Testis (tissue), 2 donors: ENCODE measurements at regions not wholly inside any gene's neighbourhood (a gene's known extent, or its start where the extent isn't known, plus 50 kb on each side); places are given as distances from the start of the nearest gene placed in this dataset.

Experiments used
- CTCF ChIP-seq, 3 experiments: fragments of 450-650 bp in 2 of 3; fragments of 200-600 bp in 1 of 3; sonication (generic) in 1 of 3; IDR thresholded peaks; one replicate each; pipeline ENCODE4 v1.5.1; 2016 to 2019; ENCODE audit warnings: antibody characterized with exemption in 3 of 3, mild to moderate bottlenecking in 2 of 3, moderate library complexity in 1 of 3
- POLR2A ChIP-seq: fragments of 450-650 bp; IDR thresholded peaks from one replicate; pipeline ENCODE4 v1.6.1; 2017; ENCODE audit warnings: antibody characterized with exemption, mild to moderate bottlenecking, moderate library complexity

GRCh38 chr11:26792941-26793340, 71.1 kb upstream of the SLC5A12 start:
- TF ChIP-seq CTCF (IDR thresholded peaks at IDR 0.05) (no peak), POLR2A (no peak)
